C4-2B (cell line): ENCODE measurements at regions not wholly inside any gene's neighbourhood (a gene's known extent, or its start where the extent isn't known, plus 50 kb on each side); places are given as distances from the start of the nearest gene placed in this dataset.

ENCODE experiments used
- H3K27ac ChIP-seq: fragments of 450-650 bp; 2 replicates; pipeline ENCODE4 v1.5.1; 2017
- ZFX ChIP-seq: fragments of 450-650 bp; IDR thresholded peaks from 2 replicates; pipeline ENCODE4 v1.6.1; 2017
- TF ChIP-seq, protein P1 (sequence below): fragments of 450-650 bp; conservative IDR thresholded peaks from 2 replicates; pipeline ENCODE4 v1.5.1; 2017; ENCODE audit warnings: mild to moderate bottlenecking

DNA sequence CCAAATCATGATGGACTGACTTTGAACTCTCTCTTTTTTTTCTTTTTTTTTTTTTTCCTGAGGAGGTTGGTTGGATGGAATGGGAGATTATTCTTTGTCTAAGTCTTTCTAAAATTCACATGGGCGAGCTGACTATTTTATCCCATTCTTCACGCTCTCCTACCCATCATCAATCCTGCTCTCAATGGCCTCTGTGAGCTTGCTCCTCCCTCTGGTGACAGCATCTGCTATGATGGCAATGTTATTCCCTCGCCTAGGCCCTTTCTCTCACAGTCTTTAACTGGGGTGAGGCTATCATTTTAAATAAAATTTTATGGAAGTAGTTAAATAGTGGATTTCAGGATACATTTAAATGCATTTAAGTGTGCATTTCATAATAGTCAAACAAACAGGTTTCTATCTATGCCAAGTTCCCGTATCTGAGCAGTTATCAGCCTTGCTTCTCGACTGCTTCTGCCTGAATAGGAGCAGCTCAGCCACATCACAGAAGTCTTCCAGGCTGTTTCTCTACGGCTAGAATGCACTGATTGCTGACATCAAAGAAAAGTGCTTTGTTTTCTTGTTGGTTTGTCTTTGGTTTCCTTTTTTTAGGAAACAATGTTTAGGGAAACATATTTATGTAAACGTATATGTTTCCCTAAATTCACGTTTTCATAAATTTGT is 2233.8 kb downstream of the MAT2B start:
- TF ChIP-seq ZFX, result no peak
- TF ChIP-seq, protein P1, sequence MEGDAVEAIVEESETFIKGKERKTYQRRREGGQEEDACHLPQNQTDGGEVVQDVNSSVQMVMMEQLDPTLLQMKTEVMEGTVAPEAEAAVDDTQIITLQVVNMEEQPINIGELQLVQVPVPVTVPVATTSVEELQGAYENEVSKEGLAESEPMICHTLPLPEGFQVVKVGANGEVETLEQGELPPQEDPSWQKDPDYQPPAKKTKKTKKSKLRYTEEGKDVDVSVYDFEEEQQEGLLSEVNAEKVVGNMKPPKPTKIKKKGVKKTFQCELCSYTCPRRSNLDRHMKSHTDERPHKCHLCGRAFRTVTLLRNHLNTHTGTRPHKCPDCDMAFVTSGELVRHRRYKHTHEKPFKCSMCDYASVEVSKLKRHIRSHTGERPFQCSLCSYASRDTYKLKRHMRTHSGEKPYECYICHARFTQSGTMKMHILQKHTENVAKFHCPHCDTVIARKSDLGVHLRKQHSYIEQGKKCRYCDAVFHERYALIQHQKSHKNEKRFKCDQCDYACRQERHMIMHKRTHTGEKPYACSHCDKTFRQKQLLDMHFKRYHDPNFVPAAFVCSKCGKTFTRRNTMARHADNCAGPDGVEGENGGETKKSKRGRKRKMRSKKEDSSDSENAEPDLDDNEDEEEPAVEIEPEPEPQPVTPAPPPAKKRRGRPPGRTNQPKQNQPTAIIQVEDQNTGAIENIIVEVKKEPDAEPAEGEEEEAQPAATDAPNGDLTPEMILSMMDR, result no peak
- H3K27ac ChIP-seq, result no peak overlapping the region

DNA sequence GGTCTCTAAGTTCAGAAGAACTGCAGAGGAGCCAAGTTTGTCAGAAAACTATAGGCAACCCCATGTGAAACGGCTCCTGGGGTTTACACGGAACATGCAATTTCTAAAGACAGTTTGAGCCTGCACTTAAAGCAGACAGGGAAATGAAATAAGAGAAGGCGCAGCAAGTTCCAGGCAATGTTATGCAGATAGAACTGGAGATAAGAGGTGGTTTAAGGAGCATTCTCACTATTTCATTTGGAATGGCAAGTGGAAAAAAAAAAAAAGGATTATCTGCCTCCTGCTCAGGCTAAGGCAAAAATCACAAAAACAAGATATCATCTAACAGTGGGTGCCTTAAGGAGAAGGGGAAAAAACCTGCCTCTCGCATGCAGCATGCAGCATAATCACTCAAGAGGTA is 2252.4 kb downstream of the MAT2B start:
- TF ChIP-seq, protein P1, result no peak
- TF ChIP-seq ZFX, result no peak
- peak overlapping the region; percentile 76 for H3K27ac ChIP-seq

DNA sequence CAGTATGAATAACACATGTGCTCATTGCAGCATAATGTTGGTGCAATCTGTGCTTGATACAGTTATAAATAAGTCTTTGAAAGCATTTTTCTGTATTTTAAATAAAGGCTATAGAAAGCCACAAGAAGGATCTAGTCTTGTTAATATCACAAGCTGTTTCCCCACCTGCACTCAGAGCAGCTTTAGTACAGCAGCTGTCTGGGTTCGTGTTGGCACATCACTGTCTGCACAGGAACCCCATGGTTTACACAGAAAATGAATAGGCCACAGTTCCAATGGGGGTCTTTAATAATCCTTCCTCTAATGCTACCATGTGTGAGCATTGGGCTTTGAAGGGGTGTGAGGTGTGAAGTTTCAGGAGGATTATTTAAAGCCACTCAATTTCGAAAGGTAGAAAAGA is 2269.7 kb downstream of the MAT2B start:
- no peak overlapping the region for H3K27ac ChIP-seq
- TF ChIP-seq, protein P1, result no peak
- no peak for TF ChIP-seq ZFX

DNA sequence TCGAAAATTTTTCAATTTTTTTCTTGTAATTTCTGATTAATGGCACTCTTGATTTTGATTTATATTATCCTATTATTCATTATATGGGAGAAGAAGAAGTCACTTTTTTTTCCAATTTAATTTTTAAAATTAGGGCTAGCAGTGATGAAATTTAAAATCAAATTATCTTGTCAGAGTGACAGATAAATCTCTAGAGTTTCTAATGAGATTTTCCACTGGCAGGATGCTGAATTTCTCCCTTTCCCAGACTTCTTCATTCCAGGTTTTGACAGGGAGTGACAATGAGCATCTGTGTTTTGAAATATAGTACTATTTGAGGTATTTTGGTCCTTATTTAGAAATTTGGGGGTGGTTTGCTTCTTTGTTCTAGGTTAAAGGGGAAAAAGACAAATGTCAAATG is 2274.1 kb downstream of the MAT2B start:
- no peak overlapping the region for H3K27ac ChIP-seq
- TF ChIP-seq ZFX, result no peak
- TF ChIP-seq, protein P1, result no peak

DNA sequence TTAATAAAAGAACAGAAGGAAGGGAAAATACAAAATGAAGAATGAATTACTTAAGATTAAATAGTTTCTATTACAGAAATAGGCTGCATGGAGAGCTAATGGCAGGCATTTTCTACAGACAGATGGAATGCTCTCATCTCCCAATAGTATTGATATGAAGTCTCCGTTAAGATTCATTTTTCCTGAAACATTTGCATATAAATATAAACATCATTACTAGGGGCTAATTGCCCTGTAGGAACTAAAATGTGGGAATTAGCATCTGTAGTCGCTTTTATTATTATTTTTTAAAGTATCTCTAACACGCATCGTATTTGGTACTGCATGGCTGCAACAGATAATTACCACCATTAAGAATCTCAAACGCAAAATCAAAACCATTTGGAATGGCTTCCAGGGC is 2275.5 kb downstream of the MAT2B start:
- H3K27ac ChIP-seq, result no peak overlapping the region
- TF ChIP-seq ZFX, result no peak
- TF ChIP-seq, protein P1, result no peak

DNA sequence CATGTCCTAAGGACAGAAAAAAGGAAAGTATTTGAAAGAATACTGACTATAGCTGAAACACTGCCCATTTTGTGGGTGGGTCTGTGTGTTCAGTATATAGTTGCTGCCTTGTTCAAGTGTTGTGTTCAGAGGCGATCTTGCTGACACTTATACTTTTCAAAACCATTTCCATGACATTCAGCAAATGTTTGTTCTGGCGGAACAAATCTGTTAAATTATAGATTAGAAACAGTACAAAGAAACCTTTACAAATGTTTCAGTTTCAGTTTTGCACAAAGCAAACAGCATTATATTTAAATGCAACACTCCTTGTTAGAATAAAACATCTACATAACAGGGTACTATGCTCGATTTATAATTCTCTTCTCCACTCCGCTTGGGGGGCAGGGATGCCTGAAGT is 2276.3 kb downstream of the MAT2B start:
- no peak for TF ChIP-seq ZFX
- TF ChIP-seq, protein P1, result no peak
- H3K27ac ChIP-seq, result peak overlapping the region; percentile 59; the same call in 1 of the 2 replicates

DNA sequence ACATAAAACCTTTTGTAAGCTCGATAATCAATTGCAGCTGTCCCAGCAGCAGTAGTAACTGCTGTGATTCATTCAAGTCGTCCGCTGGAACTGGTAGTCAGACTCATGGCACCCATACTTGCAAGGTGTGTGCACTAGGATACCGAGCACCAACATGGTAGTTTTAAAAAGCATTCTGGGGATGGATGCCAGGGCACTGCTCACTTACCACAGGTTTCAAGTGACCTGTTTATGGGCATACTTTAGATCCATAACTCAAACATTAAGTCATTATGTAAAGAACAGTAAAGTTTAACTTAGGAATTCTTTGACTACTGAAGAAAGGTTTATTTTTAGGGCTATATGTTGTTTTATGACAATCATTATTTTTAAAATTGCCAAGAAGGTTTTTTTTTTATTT is 2277.6 kb downstream of the MAT2B start:
- H3K27ac ChIP-seq, result peak overlapping the region; percentile 86
- no peak for TF ChIP-seq ZFX
- TF ChIP-seq, protein P1, result no peak
